ENCODE measurements at regions not wholly inside any gene's neighbourhood (a gene's known extent, or its start where the extent isn't known, plus 50 kb on each side); places are given as distances from the start of the nearest gene placed in this dataset.

GRCh38 chr11:103585911-103586310 is 450.5 kb upstream of the DDI1 start:
- TF ChIP-seq EZH2 (IDR thresholded peaks at IDR 0.05; ENCODE audit: borderline replicate concordance, low read depth, low read length, poor library complexity, severe bottlenecking) (no peak), CTCF (conservative IDR thresholded peaks at IDR 0.05; ENCODE audit: low read depth, low read length) (no peak)
- Histone ChIP-seq H3K4me1 (ENCODE audit: insufficient read depth, low read length, poor library complexity, severe bottlenecking) (no peaks in the 10 kb centered on the region), H3K27me3 (replicated peaks; ENCODE audit: insufficient read depth, low read depth, low read length, poor library complexity) (no peaks in the 10 kb centered on the region), H3K36me3 (ENCODE audit: insufficient read depth, low read length, poor library complexity, severe bottlenecking) (no peaks in the 10 kb centered on the region), H3K9me3 (ENCODE audit: low read depth, low read length, poor library complexity, severe bottlenecking) (no peaks in the 10 kb centered on the region), H3K4me3 (ENCODE audit: low read depth, low read length, poor library complexity, severe bottlenecking) (no peak overlapping the region), H3K27ac (ENCODE audit: low read depth, low read length, poor library complexity, severe bottlenecking) (no peak overlapping the region)
- ChIA-PET CTCF (no interaction called here), POLR2A (ENCODE audit: low non-redundant PET) (no interaction called here)
- no peak for DNase-seq (ENCODE audit: low spot score)
- no TSS peak for BruUV-seq (replicated peaks)
- intact Hi-C loops (cut with micrococcal nuclease; ENCODE audit: unreplicated experiment): no loop called here

- no peaks in the 10 kb centered on the region for H3K4me1 ChIP-seq (ENCODE audit: insufficient read depth, low read length, poor library complexity, severe bottlenecking)
- intact Hi-C loops (cut with micrococcal nuclease; ENCODE audit: unreplicated experiment): no loop called here
- H3K9me3 ChIP-seq (ENCODE audit: low read depth, low read length, poor library complexity, severe bottlenecking): no peaks in the 10 kb centered on the region
- no peak overlapping the region for H3K27ac ChIP-seq (ENCODE audit: low read depth, low read length, poor library complexity, severe bottlenecking)
- ChIA-PET POLR2A (ENCODE audit: low non-redundant PET) (no interaction called here), CTCF (no interaction called here)
- H3K4me3 ChIP-seq (ENCODE audit: low read depth, low read length, poor library complexity, severe bottlenecking): no peak overlapping the region
- BruUV-seq (replicated peaks): no TSS peak
- DNase-seq (ENCODE audit: low spot score): no peak
- no peaks in the 10 kb centered on the region for H3K36me3 ChIP-seq (ENCODE audit: insufficient read depth, low read length, poor library complexity, severe bottlenecking)
- H3K27me3 ChIP-seq (replicated peaks; ENCODE audit: insufficient read depth, low read depth, low read length, poor library complexity): no peaks in the 10 kb centered on the region
- TF ChIP-seq EZH2 (IDR thresholded peaks at IDR 0.05; ENCODE audit: borderline replicate concordance, low read depth, low read length, poor library complexity, severe bottlenecking) (no peak), CTCF (conservative IDR thresholded peaks at IDR 0.05; ENCODE audit: low read depth, low read length) (no peak)
Measured at GRCh38 chr11:103586756-103587155, 449.7 kb upstream of the DDI1 start.

GRCh38 chr11:103587901-103588788 is 448.3 kb upstream of the DDI1 start:
- Histone ChIP-seq H3K27ac (ENCODE audit: low read depth, low read length, poor library complexity, severe bottlenecking) (no peak overlapping the region), H3K4me3 (ENCODE audit: low read depth, low read length, poor library complexity, severe bottlenecking) (no peak overlapping the region), H3K4me1 (ENCODE audit: insufficient read depth, low read length, poor library complexity, severe bottlenecking) (no peaks in the 10 kb centered on the region), H3K9me3 (ENCODE audit: low read depth, low read length, poor library complexity, severe bottlenecking) (no peaks in the 10 kb centered on the region), H3K36me3 (ENCODE audit: insufficient read depth, low read length, poor library complexity, severe bottlenecking) (no peaks in the 10 kb centered on the region), H3K27me3 (replicated peaks; ENCODE audit: insufficient read depth, low read depth, low read length, poor library complexity) (no peaks in the 10 kb centered on the region)
- ChIA-PET POLR2A (ENCODE audit: low non-redundant PET) (no interaction called here), CTCF (no interaction called here)
- intact Hi-C loops (cut with micrococcal nuclease; ENCODE audit: unreplicated experiment): no loop called here
- TF ChIP-seq EZH2 (IDR thresholded peaks at IDR 0.05; ENCODE audit: borderline replicate concordance, low read depth, low read length, poor library complexity, severe bottlenecking) (no peak), CTCF (conservative IDR thresholded peaks at IDR 0.05; ENCODE audit: low read depth, low read length) (no peak)
- DNase-seq (ENCODE audit: low spot score): no peak
- BruUV-seq (replicated peaks): no TSS peak

All from A673 (cell line).